ENCODE measurements at regions not wholly inside any gene's neighbourhood (a gene's known extent, or its start where the extent isn't known, plus 50 kb on each side); places are given as distances from the start of the nearest gene placed in this dataset.
A peak's percentile ranks its signal among the peaks of the same experiment; 100 is the strongest.

GRCh38 chr9:129469988-129470316, 150.9 kb downstream of the C9orf50 start:
- DNase-seq = no peak

DNA sequence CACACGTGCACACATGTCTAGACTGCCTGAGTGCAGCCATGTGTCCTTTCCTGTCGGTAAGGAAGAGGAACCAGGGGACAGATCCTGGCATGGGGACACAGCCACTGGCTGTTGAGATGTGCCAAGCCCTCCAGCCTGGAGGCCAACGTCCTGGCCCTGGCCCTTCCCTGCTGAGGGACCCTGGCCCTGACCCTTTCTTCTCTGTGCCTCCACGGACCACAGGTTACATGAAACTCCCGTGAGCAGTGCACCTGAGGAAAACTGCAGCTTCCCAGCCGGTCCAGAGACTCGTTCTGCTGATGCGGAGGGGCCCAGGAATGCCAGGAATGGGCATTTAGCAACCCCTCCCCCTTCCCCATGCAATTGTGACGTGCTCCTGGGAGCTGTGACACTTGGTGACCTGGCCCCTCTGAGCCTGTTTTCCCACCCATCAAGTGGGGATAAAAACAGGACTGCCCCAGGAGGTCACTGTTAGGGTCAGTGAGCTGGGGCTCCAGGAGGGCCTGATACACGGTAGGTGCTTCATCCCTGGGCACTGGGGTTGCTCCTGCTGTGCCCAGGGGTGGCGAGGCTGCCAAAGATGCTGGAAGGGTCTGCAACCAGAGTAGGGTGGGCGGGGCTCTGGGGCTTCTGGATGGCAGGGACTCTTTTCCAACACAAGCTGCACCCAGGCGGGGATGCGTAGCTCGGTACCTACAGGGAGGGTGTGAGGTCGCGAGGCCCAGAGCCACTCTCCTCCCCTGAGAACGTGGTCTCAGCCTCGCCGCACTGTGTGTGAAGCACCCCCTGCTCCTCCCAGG, 151.5 kb downstream of the C9orf50 start:
- no peak for DNase-seq

GRCh38 chr9:129467739-129468666, 152.9 kb downstream of the C9orf50 start:
- no peak for DNase-seq

DNA sequence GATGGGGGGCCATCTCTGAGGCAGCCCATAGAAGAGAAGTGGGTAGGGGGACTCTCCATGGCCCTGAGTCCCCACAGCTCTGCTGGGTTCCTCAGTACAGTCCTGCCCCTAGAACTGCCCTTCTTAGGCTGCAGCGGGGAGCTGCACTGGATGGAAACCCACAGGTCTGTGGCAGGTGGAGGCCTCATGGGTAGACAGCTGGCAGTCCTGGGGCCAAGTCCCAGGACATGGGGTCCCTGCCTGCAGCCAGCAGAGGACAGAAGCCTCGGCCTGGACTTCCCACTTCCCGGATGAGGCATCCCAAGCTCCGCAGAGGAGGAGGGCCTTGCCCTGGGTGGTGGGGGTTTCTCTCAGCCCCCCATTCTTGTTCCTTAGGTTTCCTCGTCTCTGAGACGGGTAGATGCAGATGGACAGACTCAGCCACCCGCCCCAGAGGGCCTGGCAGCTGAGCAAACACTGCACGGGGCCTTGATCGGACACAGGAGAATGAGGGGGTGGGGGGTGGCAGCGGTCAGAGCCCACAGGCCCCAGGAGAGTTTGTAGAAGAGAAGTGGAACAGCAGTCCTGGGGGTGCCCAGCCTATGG, 153.8 kb downstream of the C9orf50 start:
- no peak for DNase-seq

DNA sequence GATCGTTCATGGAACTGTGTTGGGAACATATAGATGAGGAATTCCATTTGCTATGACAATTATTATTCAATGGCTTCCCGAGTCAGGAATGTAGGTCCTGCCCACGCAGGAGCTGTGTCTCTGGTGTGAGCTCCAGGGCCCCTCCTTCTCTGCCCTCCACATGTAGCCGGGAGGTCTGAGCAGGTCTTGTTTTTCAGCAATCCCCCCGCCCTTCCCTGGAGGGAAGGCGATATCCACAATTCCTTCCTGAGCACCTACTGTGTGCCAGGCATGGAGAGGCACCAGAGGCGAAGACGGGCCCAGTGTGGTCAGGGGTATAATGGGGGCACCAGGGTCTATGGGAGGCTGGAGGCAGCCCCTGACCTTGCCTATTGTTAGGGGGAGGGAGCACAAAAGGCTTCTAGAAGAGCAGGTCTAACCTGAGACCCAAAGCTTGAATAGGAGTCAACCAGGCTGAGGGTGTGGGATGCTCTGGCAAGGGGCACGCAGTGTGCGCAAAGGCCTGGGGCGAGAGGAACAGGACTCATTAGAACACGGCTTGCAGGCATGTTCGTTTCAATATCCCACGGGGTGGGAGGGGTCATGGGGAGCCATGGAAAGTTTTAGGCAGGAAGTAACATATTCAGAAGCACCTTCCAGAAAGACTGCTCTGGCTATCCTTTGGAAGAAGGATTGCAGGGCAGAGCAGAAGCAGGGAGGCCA, 154.9 kb downstream of the C9orf50 start:
- DNase-seq = no peak

- DNase-seq = no peak
Measured at GRCh38 chr9:129464972-129465833, 155.7 kb downstream of the C9orf50 start.

DNA sequence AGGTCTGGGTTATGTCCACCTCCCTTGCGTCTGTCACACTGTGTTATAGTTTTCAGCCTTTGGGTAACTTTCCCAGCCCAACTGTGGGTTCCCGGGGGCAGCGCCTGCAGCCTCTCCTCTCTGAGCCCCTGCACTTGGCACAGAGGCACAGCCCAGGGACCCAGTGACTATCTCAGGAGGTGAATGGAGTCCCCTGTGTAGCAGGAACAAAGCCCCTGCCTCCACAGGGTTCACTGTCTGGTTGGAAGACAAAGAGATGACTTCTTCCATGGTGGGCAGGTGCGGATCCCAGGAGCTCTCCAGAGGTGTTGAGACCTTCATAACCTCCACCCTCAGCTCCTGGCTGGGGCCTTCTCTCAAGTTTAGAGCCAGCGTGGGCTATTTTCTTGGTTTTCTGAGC, 156.9 kb downstream of the C9orf50 start:
- no peak for DNase-seq

- DNase-seq = no peak
Measured at GRCh38 chr9:129463477-129463876, 157.4 kb downstream of the C9orf50 start.

DNA sequence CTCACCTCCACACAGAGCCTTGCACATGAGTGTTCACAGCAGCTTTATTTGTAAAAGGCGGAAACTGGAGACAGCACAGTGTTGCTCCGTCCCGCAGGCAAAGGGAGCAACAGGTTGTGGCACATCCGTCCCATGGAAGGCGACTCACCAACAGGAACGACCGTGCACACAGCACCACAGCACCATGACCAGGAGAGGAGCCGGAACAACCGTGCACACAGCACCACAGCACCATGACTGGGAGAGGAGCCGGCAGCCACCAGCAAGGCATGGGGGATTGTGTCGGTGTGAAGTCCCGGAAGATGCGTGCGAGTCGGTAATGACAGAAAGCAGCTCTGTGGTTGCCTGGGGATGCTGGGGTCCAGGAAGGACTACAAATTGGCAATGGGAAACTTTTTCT, 158.5 kb downstream of the C9orf50 start:
- DNase-seq = no peak

GRCh38 chr9:129460323-129461261, 160.3 kb downstream of the C9orf50 start:
- DNase-seq = peak; percentile 52

DNA sequence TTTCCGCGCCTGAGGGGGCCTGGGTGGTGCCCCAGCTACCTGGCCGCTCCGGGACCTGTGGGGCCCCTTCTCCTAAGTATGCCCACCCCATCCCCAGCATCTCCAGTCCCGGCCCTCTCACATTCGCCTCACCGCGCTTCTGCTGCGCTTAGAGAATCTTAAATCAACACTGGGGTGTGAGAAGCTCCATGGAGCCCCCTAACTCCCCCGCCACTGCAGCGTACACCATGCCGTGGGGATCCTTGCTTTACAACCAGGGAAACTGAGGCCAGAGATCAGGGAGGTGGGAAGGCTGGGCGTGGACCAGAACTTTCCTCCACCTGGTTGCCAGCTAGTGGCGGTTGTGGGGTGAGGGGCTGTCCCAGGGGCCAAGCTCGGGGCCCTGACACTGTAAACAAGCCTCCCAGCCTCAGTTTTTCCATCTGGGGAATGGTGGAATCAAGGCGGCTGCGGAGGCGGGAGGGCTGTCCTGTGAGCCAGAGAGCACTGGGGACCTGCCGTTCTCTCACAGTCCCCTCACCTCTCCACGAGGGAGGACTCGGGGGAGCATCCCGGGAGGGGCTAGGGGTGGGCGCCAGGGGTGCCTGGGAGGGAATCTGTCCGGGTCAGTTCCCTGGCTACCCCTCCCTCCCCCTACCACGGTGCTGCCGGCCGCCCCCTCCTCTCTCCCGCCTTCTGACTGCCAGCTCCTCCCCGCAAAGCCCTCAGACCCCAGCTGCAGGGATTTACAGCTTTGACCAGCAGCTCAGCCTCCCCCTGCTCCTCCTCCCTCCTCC, 161.2 kb downstream of the C9orf50 start:
- no peak for DNase-seq

GRCh38 chr9:129458663-129459546, 162.0 kb downstream of the C9orf50 start:
- peak; percentile 9 for DNase-seq

GRCh38 chr9:129458155-129458661, 162.7 kb downstream of the C9orf50 start:
- DNase-seq = no peak

DNA sequence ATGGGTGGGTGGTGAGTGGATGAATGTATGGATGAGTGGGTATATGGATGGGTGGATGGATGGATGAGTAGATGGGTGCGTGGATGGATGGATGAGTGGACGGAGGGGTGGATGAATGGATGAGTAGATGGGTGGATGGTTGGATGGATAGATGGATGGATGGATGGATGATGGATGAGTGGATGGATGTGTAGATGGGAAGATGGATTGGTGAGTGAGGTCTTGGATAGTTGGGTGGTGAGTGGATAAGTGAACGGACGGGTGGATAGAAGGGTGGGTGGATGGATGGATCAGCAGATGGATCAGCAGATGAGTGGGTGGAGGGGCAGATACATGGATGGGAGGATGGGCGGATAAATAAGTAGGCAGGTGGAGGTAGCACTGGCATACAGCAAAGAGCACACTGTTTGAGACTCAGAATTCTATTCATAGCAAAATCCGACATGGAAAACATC, 163.5 kb downstream of the C9orf50 start:
- DNase-seq = no peak

DNA sequence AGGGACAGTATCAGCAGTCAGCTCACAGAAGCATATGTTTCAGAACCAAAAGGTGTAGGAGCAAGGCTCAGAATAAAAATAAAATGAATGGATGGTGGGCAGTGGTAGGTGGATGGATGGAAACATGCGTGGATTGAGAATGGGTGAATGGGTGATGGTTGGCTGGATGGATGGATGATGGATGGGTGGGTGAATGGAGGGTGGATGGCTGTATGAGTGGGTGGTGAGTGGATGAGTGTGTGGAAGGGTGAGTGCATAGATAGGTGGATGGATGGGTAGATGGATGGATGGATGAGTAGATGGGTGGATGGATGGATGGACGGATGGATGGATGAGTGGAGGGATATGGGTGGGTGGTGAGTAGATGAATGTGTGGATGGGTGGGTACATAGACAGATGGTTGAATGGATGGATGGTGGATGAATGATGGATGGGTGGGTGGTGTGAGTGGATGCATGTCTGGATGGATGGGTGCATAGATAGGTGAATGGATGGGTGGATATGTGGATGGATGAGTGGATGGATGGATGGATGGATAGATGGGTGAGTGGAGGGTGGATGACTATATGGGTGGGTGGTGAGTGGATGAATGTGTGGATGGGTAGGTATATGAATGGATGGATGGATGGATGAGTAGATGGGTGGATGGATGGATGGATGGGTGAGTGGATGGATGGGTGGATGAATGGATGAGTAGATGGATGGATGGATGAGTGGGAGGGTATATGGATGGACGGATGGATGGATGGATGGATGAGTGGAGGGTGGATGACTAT, 164.2 kb downstream of the C9orf50 start:
- no peak for DNase-seq

DNA sequence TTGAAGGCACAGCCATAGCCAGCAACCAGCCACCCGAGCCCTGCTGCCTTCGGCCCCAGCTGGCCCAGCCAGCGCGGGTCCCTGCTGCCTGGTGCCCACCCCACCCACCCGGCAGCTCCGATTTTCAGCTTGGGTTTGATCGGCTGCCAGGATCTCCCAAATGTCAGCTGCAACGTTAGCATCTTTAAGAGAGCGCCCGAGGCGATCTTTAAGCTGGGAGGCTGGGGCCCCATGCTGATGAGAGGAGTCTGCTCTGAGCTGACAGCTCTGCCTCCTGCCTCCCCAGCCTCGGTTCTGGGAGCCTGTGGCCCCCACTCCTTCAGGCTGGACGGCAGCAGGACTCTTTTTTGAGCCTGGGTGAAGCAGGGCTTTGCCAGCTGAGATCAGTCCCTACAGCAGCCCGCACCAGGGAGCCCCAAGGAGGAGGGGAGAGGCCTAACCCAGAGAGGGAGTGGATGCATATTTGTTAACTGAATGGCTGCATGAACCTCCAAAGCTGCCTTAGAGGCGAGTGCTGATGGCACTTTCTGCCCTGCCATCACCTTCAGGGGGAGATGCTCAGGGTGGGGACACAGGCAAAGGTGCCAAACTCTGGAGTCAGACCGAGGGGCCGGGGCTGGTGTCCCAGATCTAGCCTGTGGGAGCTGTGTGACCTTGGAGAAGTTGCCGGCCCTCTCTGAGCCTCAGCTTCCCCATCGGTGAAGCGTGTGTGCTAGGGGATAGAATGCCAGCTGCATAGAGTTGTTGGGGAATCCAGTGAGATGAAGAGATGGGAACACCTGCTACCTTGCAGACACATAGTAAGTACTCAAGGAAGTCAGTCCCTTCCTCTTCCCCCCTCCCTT, 165.5 kb downstream of the C9orf50 start:
- no peak for DNase-seq

All from NCI-H1436 treated with DMSO at 0.1 percent for 48 hours (cell line).